Activated T-cell treated with anti-CD3 and anti-CD28 coated beads, Interleukin-2, amount 50 U/mL, for 24 hours (primary cell): ENCODE measurements at regions not wholly inside any gene's neighbourhood (a gene's known extent, or its start where the extent isn't known, plus 50 kb on each side); places are given as distances from the start of the nearest gene placed in this dataset.
A peak's percentile ranks its signal among the peaks of the same experiment; 100 is the strongest.
"Not testable (repeated sequence)": the region's sequence is repeated elsewhere in the genome, so short reads cannot be mapped to it uniquely, and the experiment has no call there.

Experiments
- DNase-seq: peaks from one replicate; pipeline ENCODE4 v3.0.0-alpha.2; 2020
- H3K27ac Mint-ChIP-seq: 2 replicates; pipeline ENCODE4 v1.8.0; 2020; ENCODE audit warnings: mild to moderate bottlenecking, mixed read lengths
- H3K27me3 Mint-ChIP-seq: 2 replicates; pipeline ENCODE4 v1.8.0; 2020; ENCODE audit warnings: mixed read lengths
- H3K36me3 Mint-ChIP-seq: 2 replicates; pipeline ENCODE4 v1.8.0; 2020; ENCODE audit warnings: low read depth, mixed read lengths
- H3K4me1 Mint-ChIP-seq: 2 replicates; pipeline ENCODE4 v1.8.0; 2020; ENCODE audit warnings: low read depth, mixed read lengths
- H3K4me3 Mint-ChIP-seq: 2 replicates; pipeline ENCODE4 v1.8.0; 2020; ENCODE audit warnings: mild to moderate bottlenecking, moderate library complexity, mixed read lengths
- H3K9me3 Mint-ChIP-seq: 2 replicates; pipeline ENCODE4 v1.8.0; 2020; ENCODE audit warnings: mixed read lengths

- Mint-ChIP-seq H3K4me1 (peaks cover 19% of the 10 kb centered on the region), H3K27me3 (peaks cover 24% of the 10 kb centered on the region), H3K4me3 (peak overlapping the region; percentile 72)
- H3K27ac Mint-ChIP-seq, H3K36me3 Mint-ChIP-seq, H3K9me3 Mint-ChIP-seq: not testable (repeated sequence)
- DNase-seq, result peak; percentile 29
Measured at GRCh38 chr13:59441068-59441467, 722.7 kb downstream of the DIAPH3 start.

DNA sequence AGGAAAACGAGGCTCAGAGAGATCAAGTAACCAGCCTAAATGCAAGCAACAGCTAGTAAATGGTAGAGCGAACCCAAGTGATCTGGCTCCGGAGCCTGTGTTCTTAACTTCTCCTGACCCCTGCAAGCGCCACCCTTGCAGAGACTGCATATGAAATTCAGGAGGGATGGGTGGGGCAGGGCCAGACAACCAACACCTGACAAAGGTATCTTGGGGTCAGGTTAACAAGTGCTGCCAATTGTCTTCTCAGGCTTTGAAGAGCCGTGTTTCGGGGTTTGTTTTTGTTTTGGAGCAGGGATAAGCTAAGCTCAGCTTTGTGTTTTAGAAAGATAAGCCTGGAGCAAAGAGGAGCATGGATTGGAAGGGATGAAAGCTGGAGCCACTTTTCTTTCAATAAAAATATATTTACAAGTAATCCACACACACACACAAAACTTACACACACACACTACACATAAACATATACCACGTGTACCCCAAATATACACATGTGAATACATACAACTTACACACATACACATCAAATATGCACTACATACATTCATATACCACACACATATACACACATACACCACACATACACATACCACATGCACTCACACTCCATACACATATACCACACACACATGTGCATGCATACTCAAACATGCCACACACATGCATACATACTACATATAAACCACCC lies 722.0 kb downstream of the DIAPH3 start:
- Mint-ChIP-seq H3K27me3 (peaks cover 21% of the 10 kb centered on the region), H3K27ac (no peak overlapping the region), H3K4me3 (peak overlapping the region; percentile 72), H3K4me1 (peaks cover 19% of the 10 kb centered on the region), H3K36me3 (no peaks in the 10 kb centered on the region), H3K9me3 (peaks cover 4% of the 10 kb centered on the region)
- no peak for DNase-seq

DNA sequence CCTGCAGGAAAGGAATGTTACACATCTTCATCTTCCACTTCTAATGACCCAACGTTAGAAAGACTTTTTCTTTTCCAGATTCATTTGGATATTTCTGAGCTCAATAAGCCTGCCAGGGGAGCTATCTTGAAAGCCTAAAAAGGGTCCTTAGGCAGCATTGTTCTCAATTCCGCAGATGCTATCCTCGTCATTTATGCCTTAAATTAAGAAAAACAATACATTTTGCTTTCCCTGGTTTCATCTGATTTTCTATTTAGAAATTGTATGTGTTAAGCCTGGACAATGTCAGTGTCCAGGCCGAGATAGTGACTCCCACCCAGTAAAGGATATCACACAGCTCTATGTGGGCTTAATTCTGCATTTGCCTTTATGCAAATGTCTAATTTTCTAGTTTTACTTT lies 721.3 kb downstream of the DIAPH3 start:
- H3K27me3 Mint-ChIP-seq, result peaks cover 21% of the 10 kb centered on the region
- H3K4me1 Mint-ChIP-seq, result peaks cover 19% of the 10 kb centered on the region
- H3K9me3 Mint-ChIP-seq, result peaks cover 4% of the 10 kb centered on the region
- H3K36me3 Mint-ChIP-seq, result no peaks in the 10 kb centered on the region
- no peak for DNase-seq
- H3K27ac Mint-ChIP-seq, result no peak overlapping the region
- no peak overlapping the region for H3K4me3 Mint-ChIP-seq

- Mint-ChIP-seq H3K36me3 (no peaks in the 10 kb centered on the region), H3K27ac (no peak overlapping the region), H3K9me3 (peaks cover 4% of the 10 kb centered on the region), H3K4me1 (peaks cover 15% of the 10 kb centered on the region), H3K4me3 (no peak overlapping the region), H3K27me3 (peaks cover 21% of the 10 kb centered on the region)
- DNase-seq, result no peak
Measured at GRCh38 chr13:59442944-59443486, 720.7 kb downstream of the DIAPH3 start.

DNA sequence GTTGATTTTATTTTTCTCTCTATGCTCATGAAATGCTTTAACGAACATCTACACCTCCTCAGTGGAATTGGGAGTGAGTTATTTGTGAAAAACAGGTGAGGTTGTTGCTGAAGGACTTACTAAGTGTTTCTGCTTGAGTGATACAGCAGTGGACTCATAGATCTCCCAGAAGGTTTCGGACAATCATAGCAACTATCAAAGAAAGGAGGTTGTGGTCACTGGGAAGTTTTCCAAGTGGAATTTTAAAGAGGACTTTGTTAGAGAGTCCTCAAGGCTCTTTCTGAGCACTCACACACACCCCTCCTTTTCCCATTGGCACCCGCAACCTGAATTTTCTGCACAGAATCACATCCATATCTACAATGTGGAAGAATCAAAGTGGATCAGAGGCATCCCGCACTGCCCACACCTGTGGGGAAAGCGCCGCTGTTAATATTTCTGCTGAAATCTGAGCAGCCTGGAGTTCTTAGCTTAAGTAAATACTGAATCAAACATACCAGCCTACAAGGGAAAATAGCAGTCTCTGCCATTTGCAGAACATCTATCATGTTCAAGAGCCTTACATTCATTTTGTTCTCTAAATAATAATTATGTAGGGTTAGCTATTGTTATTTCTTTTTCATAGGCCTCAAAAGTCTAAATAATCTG lies 719.4 kb downstream of the DIAPH3 start:
- no peaks in the 10 kb centered on the region for H3K36me3 Mint-ChIP-seq
- H3K27me3 Mint-ChIP-seq, result peaks cover 21% of the 10 kb centered on the region
- no peak overlapping the region for H3K4me3 Mint-ChIP-seq
- H3K27ac Mint-ChIP-seq, result no peak overlapping the region
- no peak for DNase-seq
- H3K9me3 Mint-ChIP-seq, result peaks cover 4% of the 10 kb centered on the region
- peaks cover 15% of the 10 kb centered on the region for H3K4me1 Mint-ChIP-seq

DNA sequence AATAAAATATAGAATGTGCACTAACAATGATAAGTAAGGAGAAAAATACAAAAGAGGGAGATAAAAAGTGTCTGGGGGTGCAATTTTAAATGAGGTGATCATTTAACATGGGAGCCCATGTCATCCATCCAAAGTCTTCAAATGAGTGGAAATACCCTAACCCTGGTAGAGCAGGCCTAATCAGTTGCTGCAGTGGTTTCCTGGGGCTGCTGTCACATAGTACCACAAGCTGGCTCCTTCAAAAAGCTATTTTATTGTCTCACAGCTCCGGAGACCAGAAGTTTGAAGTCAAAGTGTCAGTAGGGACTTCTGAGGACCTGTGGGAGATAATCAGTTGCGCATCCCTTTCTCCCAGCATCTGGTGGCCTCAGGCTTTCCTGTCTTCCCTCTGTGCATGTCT lies 717.9 kb downstream of the DIAPH3 start:
- Mint-ChIP-seq H3K4me1 (peaks cover 14% of the 10 kb centered on the region), H3K27me3 (peaks cover 17% of the 10 kb centered on the region), H3K9me3 (peaks cover under 1% of the 10 kb centered on the region), H3K27ac (no peak overlapping the region), H3K4me3 (no peak overlapping the region), H3K36me3 (no peaks in the 10 kb centered on the region)
- DNase-seq, result no peak

GRCh38 chr13:59446391-59446790 lies 717.3 kb downstream of the DIAPH3 start:
- peaks cover 11% of the 10 kb centered on the region for H3K27me3 Mint-ChIP-seq
- H3K4me1 Mint-ChIP-seq, result peaks cover 8% of the 10 kb centered on the region
- DNase-seq, result no peak
- no peaks in the 10 kb centered on the region for H3K36me3 Mint-ChIP-seq
- H3K27ac Mint-ChIP-seq, result no peak overlapping the region
- H3K4me3 Mint-ChIP-seq, result no peak overlapping the region
- no peaks in the 10 kb centered on the region for H3K9me3 Mint-ChIP-seq

DNA sequence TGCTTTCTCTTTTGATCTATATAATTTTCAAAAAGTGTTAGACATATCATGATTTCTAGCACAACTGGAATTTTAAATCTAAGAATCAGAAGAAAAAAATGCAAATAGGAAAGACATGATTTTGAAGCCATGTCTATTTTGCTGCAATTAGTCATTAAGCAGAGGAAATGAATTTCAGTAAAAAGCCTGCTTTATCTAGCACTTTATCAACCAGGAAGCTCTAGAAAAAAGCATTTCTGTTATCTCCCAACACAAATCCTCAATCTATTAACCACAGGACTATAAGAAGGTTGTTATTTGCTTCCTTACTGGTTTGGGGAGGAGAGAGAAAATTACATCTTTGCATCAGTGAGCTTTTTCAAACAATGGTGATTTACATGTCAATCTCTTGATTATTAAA lies 716.7 kb downstream of the DIAPH3 start:
- no peak for DNase-seq
- H3K4me1 Mint-ChIP-seq, result peaks cover 3% of the 10 kb centered on the region
- no peak overlapping the region for H3K4me3 Mint-ChIP-seq
- H3K9me3 Mint-ChIP-seq, result no peaks in the 10 kb centered on the region
- no peak overlapping the region for H3K27ac Mint-ChIP-seq
- peaks cover 10% of the 10 kb centered on the region for H3K27me3 Mint-ChIP-seq
- no peaks in the 10 kb centered on the region for H3K36me3 Mint-ChIP-seq

DNA sequence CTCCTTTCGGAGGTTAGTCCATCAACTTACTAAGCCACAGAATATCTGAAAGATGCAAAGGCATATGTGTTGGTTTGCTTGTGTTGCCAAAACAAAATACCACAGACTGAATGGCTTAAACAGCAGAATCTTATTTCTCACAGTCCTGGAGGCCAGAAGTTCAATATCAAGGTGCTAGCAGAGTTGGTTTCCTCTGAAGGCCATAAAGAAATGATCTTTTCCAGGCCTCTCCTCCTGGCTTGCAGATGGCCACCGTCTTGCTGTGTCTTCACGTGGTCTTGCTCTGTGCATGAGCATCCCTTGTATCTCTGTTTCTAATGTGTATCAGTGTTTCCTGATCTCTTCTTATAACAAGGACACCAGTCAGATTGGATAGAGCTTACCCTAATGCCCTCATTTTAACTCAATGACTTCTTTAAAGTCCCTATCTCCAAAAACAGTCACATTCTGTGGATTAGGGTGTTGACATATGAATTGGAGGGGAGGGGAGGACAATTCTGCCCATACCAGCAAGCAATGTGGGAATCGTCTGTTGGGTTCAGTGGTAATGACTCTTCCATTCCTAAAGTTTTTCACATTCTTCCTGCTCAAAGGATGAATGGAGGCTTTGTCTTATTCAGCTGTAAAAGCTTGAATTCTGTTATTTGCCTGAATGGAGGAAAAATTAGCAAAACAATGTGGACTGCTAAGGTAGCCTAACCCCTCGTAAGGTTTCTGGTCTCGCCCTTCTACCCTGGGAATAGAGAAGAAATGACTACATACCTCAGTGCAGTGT lies 715.7 kb downstream of the DIAPH3 start:
- no peak for DNase-seq
- Mint-ChIP-seq H3K4me3 (no peak overlapping the region), H3K36me3 (no peaks in the 10 kb centered on the region), H3K27ac (no peak overlapping the region), H3K9me3 (no peaks in the 10 kb centered on the region), H3K27me3 (peaks cover 7% of the 10 kb centered on the region), H3K4me1 (no peaks in the 10 kb centered on the region)

DNA sequence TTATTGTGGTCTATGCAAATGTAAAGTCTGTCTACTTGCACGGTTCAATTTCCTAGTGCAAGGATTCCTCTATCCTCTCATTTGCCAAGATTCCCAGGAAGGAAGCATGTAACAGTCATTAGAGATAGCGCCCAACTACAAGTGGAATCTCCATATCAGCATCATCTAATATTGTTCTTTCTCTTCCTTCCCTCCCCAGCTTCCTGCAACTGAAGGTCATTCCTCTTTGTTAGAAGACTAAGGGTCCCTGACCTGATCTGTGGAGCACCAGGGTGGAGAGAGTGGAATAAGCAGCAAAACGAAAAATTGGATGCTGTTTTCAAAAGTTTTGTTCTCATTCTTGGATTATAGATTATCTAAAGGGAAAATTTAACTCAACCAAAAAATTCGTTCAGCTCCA lies 714.0 kb downstream of the DIAPH3 start:
- H3K9me3 Mint-ChIP-seq, result no peaks in the 10 kb centered on the region
- H3K4me1 Mint-ChIP-seq, result no peaks in the 10 kb centered on the region
- no peak overlapping the region for H3K4me3 Mint-ChIP-seq
- no peaks in the 10 kb centered on the region for H3K36me3 Mint-ChIP-seq
- no peak for DNase-seq
- H3K27ac Mint-ChIP-seq, result no peak overlapping the region
- peaks cover 4% of the 10 kb centered on the region for H3K27me3 Mint-ChIP-seq

DNA sequence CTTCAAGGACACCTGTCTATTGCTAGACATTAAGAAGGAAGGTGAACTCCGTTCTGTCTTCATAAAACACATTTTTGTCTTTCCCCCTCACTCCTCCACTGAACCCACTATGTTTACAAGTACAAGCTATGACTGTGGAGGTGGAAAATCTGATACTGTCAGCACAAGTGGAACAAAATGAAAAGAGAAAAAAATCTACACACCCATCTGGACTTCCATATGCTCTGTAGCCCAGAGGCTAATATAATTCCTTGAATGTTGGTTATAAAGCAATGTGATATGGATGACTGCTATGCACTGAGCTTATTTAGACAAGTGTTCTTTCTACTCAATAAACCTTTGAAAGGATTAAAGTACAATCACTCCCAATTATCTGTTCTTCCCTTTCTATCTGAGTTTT lies 713.5 kb downstream of the DIAPH3 start:
- H3K36me3 Mint-ChIP-seq, result no peaks in the 10 kb centered on the region
- no peaks in the 10 kb centered on the region for H3K9me3 Mint-ChIP-seq
- peaks cover 4% of the 10 kb centered on the region for H3K27me3 Mint-ChIP-seq
- no peak overlapping the region for H3K4me3 Mint-ChIP-seq
- DNase-seq, result no peak
- H3K4me1 Mint-ChIP-seq, result no peaks in the 10 kb centered on the region
- H3K27ac Mint-ChIP-seq, result no peak overlapping the region

- H3K27ac Mint-ChIP-seq, result no peak overlapping the region
- H3K9me3 Mint-ChIP-seq, result no peaks in the 10 kb centered on the region
- peaks cover 4% of the 10 kb centered on the region for H3K27me3 Mint-ChIP-seq
- no peak overlapping the region for H3K4me3 Mint-ChIP-seq
- DNase-seq, result no peak
- H3K36me3 Mint-ChIP-seq, result no peaks in the 10 kb centered on the region
- no peaks in the 10 kb centered on the region for H3K4me1 Mint-ChIP-seq
Measured at GRCh38 chr13:59451236-59451635, 712.5 kb downstream of the DIAPH3 start.

GRCh38 chr13:59452189-59452890 lies 711.4 kb downstream of the DIAPH3 start:
- H3K27ac Mint-ChIP-seq, result no peak overlapping the region
- peaks cover 4% of the 10 kb centered on the region for H3K27me3 Mint-ChIP-seq
- H3K9me3 Mint-ChIP-seq, result no peaks in the 10 kb centered on the region
- H3K36me3 Mint-ChIP-seq, result no peaks in the 10 kb centered on the region
- DNase-seq, result no peak
- H3K4me3 Mint-ChIP-seq, result no peak overlapping the region
- no peaks in the 10 kb centered on the region for H3K4me1 Mint-ChIP-seq

GRCh38 chr13:59458908-59459579 lies 704.7 kb downstream of the DIAPH3 start:
- Mint-ChIP-seq H3K27ac (no peak overlapping the region), H3K4me3 (no peak overlapping the region), H3K4me1 (peaks cover 14% of the 10 kb centered on the region), H3K36me3 (no peaks in the 10 kb centered on the region), H3K9me3 (no peaks in the 10 kb centered on the region), H3K27me3 (peaks cover 11% of the 10 kb centered on the region)
- DNase-seq, result no peak
